DND-41 (cell line): ENCODE measurements at regions not wholly inside any gene's neighbourhood (a gene's known extent, or its start where the extent isn't known, plus 50 kb on each side); places are given as distances from the start of the nearest gene placed in this dataset.

Experiments used
- EZH2 ChIP-seq: IDR thresholded peaks from 3 replicates; pipeline ENCODE4 v1.6.1; 2012; ENCODE audit warnings: borderline replicate concordance, low read depth, mild to moderate bottlenecking, moderate library complexity, low read length, inconsistent platforms; ENCODE audit not compliant: severe bottlenecking
- TF ChIP-seq, protein P1 (sequence below): IDR thresholded peaks from 2 replicates; pipeline ENCODE4 v1.5.1; 2012; ENCODE audit warnings: borderline replicate concordance, low read length, moderate library complexity, mild to moderate bottlenecking; ENCODE audit not compliant: poor library complexity, severe bottlenecking; ENCODE audit errors: extremely low read depth

GRCh38 chr2:161107265-161107664 is 53.0 kb upstream of the TANK start:
- TF ChIP-seq, protein P1, sequence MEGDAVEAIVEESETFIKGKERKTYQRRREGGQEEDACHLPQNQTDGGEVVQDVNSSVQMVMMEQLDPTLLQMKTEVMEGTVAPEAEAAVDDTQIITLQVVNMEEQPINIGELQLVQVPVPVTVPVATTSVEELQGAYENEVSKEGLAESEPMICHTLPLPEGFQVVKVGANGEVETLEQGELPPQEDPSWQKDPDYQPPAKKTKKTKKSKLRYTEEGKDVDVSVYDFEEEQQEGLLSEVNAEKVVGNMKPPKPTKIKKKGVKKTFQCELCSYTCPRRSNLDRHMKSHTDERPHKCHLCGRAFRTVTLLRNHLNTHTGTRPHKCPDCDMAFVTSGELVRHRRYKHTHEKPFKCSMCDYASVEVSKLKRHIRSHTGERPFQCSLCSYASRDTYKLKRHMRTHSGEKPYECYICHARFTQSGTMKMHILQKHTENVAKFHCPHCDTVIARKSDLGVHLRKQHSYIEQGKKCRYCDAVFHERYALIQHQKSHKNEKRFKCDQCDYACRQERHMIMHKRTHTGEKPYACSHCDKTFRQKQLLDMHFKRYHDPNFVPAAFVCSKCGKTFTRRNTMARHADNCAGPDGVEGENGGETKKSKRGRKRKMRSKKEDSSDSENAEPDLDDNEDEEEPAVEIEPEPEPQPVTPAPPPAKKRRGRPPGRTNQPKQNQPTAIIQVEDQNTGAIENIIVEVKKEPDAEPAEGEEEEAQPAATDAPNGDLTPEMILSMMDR, result no peak
- no peak for TF ChIP-seq EZH2
